HG03097 (cell line): ENCODE measurements at regions not wholly inside any gene's neighbourhood (a gene's known extent, or its start where the extent isn't known, plus 50 kb on each side); places are given as distances from the start of the nearest gene placed in this dataset.

ENCODE experiments used
- ATAC-seq: cut with Tn5 transposase; IDR thresholded peaks from one replicate; pipeline ENCODE4 v1.9.1; 2021; ENCODE audit not compliant: unreplicated experiment, low FRiP score

DNA sequence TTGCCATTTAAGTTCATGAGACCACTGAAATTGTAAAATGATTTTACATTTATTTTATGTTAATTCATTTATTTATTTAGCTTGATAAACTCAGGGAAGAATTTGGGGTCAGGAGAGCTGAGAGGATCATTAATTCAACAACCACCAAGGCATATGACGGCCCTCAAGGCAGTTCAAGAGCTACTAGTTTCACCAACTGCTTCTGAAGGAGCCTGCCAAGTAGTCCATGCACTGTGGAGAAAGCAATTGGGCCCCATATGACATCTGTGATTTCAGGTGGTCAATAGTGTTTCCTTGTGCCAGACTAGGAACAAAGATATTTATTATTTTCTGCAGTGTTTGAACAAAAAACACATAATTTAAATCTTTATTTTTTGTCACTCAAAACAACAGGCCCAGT is 236.4 kb downstream of the CASP12 start:
- ATAC-seq, result no peak

- ATAC-seq, result no peak
Measured at GRCh38 chr11:104661471-104661870, 236.8 kb downstream of the CASP12 start.

- no peak for ATAC-seq
Measured at GRCh38 chr11:104658177-104658576, 240.1 kb downstream of the CASP12 start.

DNA sequence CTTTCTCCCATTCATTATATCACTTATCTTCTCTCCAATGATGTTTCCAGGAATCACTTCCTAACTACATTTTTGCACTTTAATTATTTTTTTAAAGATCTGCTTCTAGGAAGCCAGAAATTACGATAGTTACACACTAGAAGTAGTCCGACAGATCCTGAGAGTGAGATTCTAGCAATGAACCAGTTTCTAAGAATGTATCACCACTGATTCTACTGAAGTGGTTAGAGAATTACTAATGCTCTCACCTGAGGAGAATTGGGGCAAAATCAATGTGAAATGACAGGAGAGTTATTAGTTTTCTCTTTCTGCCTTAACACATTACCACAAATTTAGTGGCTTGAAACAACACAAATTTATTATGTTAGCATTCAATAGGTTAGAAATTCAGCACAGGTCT is 241.2 kb downstream of the CASP12 start:
- no peak for ATAC-seq

DNA sequence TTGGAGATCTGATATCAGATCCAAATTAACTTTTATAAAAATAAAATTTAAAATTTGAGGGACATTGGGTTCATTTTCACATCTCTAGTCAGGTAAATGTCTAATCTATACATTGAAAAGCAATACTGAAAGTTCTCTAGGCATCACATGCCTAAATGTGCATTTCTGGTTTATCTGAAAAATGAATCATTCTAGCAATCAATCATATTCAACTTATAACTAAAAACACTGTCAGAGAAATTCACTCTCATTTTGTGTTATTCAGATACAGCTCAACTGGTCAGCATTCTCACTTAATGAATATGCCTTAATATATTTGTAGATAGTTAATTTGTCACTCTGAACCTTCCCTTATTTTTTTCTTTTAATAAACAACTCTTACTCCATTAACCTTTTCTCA is 243.2 kb downstream of the CASP12 start:
- no peak for ATAC-seq

DNA sequence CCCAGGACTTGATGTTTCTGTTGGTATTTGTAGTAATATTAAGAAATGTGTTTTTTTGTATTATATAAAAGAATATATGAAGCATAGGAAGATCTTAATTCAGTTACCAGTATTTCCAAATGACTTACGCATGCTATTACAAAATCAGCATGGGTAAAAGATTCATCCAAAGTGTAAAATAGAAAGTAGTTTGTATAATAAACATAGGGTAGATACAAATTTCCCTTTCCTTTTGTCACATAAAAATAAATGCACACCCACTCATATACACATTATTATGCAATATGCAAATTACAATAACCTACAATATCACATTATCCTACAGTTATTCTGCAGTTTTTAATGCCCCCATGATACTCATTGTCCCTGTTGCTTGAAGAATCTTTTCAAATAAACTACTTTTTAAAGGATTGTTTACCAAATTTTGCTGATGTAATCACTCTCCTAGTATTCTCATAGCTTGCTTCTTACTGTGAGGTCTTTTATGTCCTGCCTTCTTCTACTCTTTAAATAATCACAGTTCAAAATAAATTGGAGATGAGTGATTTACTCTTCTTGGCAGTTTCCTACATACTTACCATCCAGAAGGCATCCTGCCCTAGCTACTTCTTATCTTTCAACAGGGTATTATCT is 244.0 kb downstream of the CASP12 start:
- no peak for ATAC-seq

- ATAC-seq, result no peak
Measured at GRCh38 chr11:104653407-104653806, 244.9 kb downstream of the CASP12 start.

- ATAC-seq, result no peak
Measured at GRCh38 chr11:104652996-104653395, 245.3 kb downstream of the CASP12 start.

DNA sequence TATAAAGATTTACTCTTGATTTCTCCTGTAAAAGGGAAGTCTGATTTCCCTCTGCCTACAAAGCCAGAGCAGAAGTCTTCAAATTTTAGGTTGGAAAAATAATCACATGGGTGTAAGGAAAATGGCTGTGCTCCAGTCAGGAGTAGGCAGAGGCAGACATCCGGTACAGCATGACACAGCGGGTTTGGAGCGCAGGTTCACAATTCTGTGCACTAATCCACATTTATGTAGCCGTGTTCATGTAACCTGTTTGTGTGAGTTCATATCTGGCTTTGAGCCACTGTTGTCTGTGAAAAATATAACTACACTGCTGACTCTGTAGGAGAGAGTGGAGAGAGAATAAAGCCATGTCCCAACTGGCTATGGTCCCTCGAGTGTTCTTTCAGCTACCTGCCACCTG is 248.0 kb downstream of the CASP12 start:
- ATAC-seq, result no peak

GRCh38 chr11:104649002-104649401 is 249.3 kb downstream of the CASP12 start:
- ATAC-seq, result no peak

DNA sequence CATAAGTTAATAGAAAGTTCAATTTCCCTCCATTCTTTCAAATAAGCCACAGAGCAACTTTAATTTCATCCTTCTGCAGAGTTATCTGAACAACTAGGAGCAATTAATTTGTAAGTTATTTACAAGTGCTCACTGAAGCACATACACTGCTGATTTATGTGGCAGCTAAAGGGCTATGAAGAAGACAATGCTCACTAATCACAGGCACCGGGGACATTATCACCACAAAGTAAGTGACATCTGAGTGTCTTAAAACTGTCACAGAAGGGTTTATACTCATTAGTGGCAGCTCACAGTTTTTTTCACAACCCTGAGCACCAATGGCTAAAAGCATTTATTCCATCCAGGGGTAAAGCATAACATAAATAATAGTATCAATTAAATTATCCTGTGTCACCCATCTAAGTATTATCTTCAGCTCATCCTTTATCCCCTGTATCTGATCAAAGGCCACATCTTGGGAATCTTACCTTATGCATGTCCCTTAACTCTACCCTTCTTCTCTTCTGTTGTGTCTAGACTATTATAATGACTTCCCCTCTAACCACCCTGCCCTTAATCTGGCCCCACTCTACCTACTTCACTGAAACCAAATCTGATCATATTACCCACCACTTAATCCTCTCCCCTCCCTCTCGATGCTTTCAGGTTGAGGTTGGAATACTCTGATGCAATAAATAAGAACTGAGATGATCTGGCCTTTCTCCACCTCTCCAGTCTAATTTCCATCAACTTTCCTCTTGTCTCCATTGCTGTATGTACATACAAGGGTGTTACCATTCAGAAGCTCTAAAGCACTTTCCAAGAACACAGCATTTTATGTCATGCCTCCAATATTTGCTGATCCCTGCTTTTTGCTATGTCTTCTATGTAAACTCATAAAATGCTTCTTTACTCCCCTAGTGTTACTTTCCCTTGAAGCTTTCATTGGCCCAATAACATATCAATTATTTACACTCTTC is 252.7 kb downstream of the CASP12 start:
- ATAC-seq, result no peak

GRCh38 chr11:104637662-104638170 is 260.5 kb downstream of the CASP12 start:
- ATAC-seq, result no peak

GRCh38 chr11:104633226-104633625 is 265.0 kb downstream of the CASP12 start:
- no peak for ATAC-seq

DNA sequence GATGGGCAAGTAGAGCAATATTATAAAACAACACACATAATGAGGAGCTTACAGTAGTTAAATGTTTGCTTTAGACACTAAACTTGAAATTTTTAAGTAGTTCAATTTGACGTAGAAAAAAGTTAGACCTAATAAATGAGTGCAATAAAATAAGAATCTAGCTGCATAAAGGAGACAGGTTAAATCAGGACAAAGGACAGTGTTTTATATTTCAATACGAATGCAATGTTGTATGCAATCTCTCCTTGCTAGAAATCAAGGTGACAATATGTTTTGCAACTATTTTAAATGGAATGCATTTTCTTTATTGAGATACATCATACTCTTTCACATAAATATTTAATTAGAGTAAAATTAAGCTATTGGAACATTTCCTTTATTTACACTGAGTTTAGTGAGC is 267.9 kb downstream of the CASP12 start:
- no peak for ATAC-seq

DNA sequence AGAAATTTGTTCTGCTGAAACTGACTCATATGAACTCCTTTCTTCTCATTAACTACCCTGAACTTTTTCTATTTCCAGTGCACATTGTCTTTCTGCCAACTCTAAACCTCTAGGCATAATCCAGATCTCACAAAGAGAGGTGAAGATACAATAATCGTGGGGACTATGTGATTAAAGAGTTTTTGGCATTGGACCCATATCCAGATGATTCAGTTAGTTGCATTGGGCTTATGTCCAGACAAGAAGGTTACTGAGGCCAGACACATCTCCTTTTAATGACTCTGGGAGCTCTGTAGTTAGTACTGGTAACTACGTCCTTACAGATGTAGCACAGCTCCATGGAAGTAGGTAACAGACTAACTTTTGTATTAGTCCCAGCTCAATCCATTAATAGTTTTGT is 273.0 kb downstream of the CASP12 start:
- ATAC-seq, result no peak

- no peak for ATAC-seq
Measured at GRCh38 chr11:104624021-104624420, 274.2 kb downstream of the CASP12 start.

DNA sequence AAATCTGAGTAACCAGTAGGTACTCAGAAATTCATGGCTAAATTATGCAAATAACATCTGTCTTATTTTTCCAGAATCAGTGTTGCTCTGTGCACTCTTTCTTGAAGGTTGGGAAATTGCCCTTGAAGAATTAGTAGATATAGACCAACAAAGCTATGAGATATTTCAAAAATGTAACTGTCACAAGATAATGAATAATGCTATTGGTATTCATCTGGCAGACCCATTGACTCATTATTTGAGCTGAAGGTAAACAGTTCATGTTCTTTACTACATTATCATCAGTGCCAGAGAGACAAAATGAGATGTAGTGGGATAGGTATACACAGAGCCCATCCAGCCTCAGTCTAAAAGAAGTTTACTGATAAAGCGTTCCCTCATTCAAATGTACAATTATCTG is 274.7 kb downstream of the CASP12 start:
- no peak for ATAC-seq

GRCh38 chr11:104620991-104621390 is 277.3 kb downstream of the CASP12 start:
- ATAC-seq, result no peak

- no peak for ATAC-seq
Measured at GRCh38 chr11:104619751-104620150, 278.5 kb downstream of the CASP12 start.

GRCh38 chr11:104618954-104619353 is 279.3 kb downstream of the CASP12 start:
- no peak for ATAC-seq

- ATAC-seq, result no peak
Measured at GRCh38 chr11:104614961-104615360, 283.3 kb downstream of the CASP12 start.
